Large intestine (tissue), 3 donors: ENCODE measurements at regions not wholly inside any gene's neighbourhood (a gene's known extent, or its start where the extent isn't known, plus 50 kb on each side); places are given as distances from the start of the nearest gene placed in this dataset.
A peak's percentile ranks its signal among the peaks of the same experiment; 100 is the strongest.
"Not testable (repeated sequence)": the region's sequence is repeated elsewhere in the genome, so short reads cannot be mapped to it uniquely, and the experiment has no call there.

Experiments
- DNase-seq, 2 donors: peaks; one replicate each; pipeline versions ENCODE4 v3.0.0 to v3.0.0-alpha.2; 2013
- H3K27ac ChIP-seq: one replicate; pipeline ENCODE4 v1.5.1; 2013; ENCODE audit warnings: low read length
- H3K27me3 ChIP-seq: 2 replicates; pipeline ENCODE4 v1.6.1; 2013; ENCODE audit warnings: low read length; ENCODE audit not compliant: control insufficient read depth, insufficient read depth
- H3K36me3 ChIP-seq: 2 replicates; pipeline ENCODE4 v1.6.1; 2013; ENCODE audit warnings: low read length; ENCODE audit not compliant: control insufficient read depth, insufficient read depth
- H3K4me1 ChIP-seq: one replicate; pipeline ENCODE4 v1.6.1; 2013; ENCODE audit warnings: low read length; ENCODE audit not compliant: control insufficient read depth, insufficient read depth
- H3K4me3 ChIP-seq: one replicate; pipeline ENCODE4 v1.5.1; 2013; ENCODE audit warnings: low read length
- H3K9me3 ChIP-seq: one replicate; pipeline ENCODE4 v1.6.1; 2013; ENCODE audit warnings: mild to moderate bottlenecking, low read depth, low read length, moderate library complexity; ENCODE audit not compliant: control insufficient read depth
- WGBS: methylation state at CpG from one replicate; pipeline ENCODE4 v1.1.5; 2013; ENCODE audit warnings: low lambda C conversion rate; ENCODE audit not compliant: insufficient coverage; 5-methylcytosine and 5-hydroxymethylcytosine counted together

DNA sequence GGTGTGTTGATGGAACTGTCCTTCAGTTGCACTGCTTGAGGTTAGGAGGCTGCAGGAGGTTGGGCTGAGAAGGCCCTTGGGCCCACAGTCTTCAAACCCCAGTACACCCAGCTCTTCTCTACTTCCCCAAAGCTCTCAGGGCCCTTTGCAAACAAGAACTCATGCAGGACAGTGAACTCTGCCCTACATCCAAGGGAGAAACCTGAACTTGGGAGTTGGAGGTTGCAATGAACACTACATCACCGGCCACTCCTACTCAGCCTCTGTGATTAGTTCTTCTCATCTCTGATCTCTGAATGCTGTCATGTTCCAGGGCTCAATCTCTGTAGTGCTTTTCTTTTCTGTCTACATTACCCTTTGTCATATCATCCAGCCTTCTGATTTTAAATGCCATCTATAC is 148.5 kb upstream of the PDE7B start:
- no peak for DNase-seq
- Histone ChIP-seq H3K9me3 (no peaks in the 10 kb centered on the region), H3K27me3 (peaks cover 4% of the 10 kb centered on the region), H3K4me1 (no peaks in the 10 kb centered on the region), H3K4me3 (no peak overlapping the region), H3K36me3 (no peaks in the 10 kb centered on the region), H3K27ac (no peak overlapping the region)
- whole genome bisulfite sequencing, result no CpG with 5 or more reads among the region's 1 CpG

- Histone ChIP-seq H3K9me3 (no peaks in the 10 kb centered on the region), H3K4me3 (no peak overlapping the region), H3K36me3 (no peaks in the 10 kb centered on the region), H3K4me1 (no peaks in the 10 kb centered on the region), H3K27me3 (peaks cover 4% of the 10 kb centered on the region), H3K27ac (no peak overlapping the region)
- 100% methylated on average over 2 of the region's 3 CpGs for WGBS
- no peak for DNase-seq
Measured at GRCh38 chr6:135703621-135704020, 147.9 kb upstream of the PDE7B start.

- DNase-seq, result no peak
- H3K27me3 ChIP-seq, result peaks cover 4% of the 10 kb centered on the region
- H3K36me3 ChIP-seq, result no peaks in the 10 kb centered on the region
- no CpG with 5 or more reads among the region's 1 CpG for WGBS
- H3K4me3 ChIP-seq, result no peak overlapping the region
- no peaks in the 10 kb centered on the region for H3K4me1 ChIP-seq
- H3K9me3 ChIP-seq, result no peaks in the 10 kb centered on the region
- no peak overlapping the region for H3K27ac ChIP-seq
Measured at GRCh38 chr6:135707426-135707825, 144.1 kb upstream of the PDE7B start.

- WGBS, result no CpG with 5 or more reads among the region's 5 CpGs
- Histone ChIP-seq H3K4me3 (no peak overlapping the region), H3K4me1 (no peaks in the 10 kb centered on the region), H3K27ac (no peak overlapping the region), H3K27me3 (peaks cover 2% of the 10 kb centered on the region), H3K9me3 (no peaks in the 10 kb centered on the region), H3K36me3 (no peaks in the 10 kb centered on the region)
- no peak for DNase-seq
Measured at GRCh38 chr6:135710042-135710441, 141.5 kb upstream of the PDE7B start.

GRCh38 chr6:135722190-135722589 is 129.3 kb upstream of the PDE7B start:
- H3K4me1 ChIP-seq, result peaks cover 5% of the 10 kb centered on the region
- H3K27me3 ChIP-seq, result no peaks in the 10 kb centered on the region
- no peak overlapping the region for H3K27ac ChIP-seq
- no peaks in the 10 kb centered on the region for H3K36me3 ChIP-seq
- H3K4me3 ChIP-seq, result no peak overlapping the region
- no peaks in the 10 kb centered on the region for H3K9me3 ChIP-seq
- DNase-seq, result no peak

- no peak overlapping the region for H3K27ac ChIP-seq
- no peaks in the 10 kb centered on the region for H3K9me3 ChIP-seq
- peaks cover 5% of the 10 kb centered on the region for H3K4me1 ChIP-seq
- H3K4me3 ChIP-seq, result no peak overlapping the region
- no CpG with 5 or more reads among the region's 5 CpGs for WGBS
- H3K36me3 ChIP-seq, result no peaks in the 10 kb centered on the region
- peak; percentile 31 to 74 for DNase-seq
- H3K27me3 ChIP-seq, result no peaks in the 10 kb centered on the region
Measured at GRCh38 chr6:135722679-135723078, 128.8 kb upstream of the PDE7B start.

DNA sequence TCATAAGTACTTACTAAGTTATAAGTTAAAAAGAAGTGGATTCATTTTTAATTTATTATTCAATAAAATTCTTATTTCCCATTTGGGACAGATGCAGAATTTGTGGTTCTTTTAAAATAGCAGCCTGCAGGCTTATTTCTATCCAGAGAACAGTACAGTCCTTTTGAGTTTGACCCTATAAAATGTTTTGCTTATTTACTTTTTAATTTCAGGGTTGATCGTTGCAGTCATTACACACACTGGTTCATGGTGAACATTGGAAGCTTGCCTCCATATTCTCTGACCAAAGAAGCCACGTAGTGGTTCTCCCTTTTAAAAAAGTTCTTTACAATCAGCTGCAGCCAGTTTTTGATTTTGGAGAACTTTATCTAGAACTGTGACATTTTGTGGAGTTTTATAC is 122.9 kb upstream of the PDE7B start:
- H3K4me1 ChIP-seq, result no peaks in the 10 kb centered on the region
- no peak for DNase-seq

DNA sequence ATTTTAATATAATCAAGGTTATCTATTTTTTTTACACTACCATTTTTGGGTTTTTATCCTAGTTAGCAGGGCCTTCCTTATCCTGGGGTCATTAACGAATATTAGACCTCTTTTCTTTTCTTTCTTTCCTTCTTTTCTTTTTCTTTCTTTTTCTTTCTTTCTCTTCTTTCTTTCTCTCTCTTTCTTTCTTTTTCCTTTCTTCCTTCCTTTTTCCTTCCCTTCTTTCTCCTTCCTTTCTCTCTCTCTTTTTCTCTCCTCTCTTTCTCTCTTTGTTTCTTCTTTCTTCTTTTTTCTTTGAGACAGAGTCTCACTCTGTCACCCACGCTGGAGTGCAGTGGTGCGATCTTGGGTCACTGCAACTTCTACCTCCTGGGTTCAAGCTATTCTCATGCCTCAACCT is 120.4 kb upstream of the PDE7B start:
- Histone ChIP-seq H3K27me3 (peaks cover 4% of the 10 kb centered on the region), H3K4me3 (no peak overlapping the region), H3K36me3 (no peaks in the 10 kb centered on the region), H3K27ac (no peak overlapping the region), H3K4me1 (no peaks in the 10 kb centered on the region), H3K9me3 (no peaks in the 10 kb centered on the region)
- no peak for DNase-seq
- 88% methylated on average over 3 of the region's 3 CpGs for WGBS

More for the DNA sequence above, 122.9 kb upstream of the PDE7B start:
- Histone ChIP-seq H3K4me3 (no peak overlapping the region), H3K27me3 (no peaks in the 10 kb centered on the region), H3K27ac (no peak overlapping the region), H3K36me3 (no peaks in the 10 kb centered on the region), H3K9me3 (no peaks in the 10 kb centered on the region)
- no CpG with 5 or more reads among the region's 2 CpGs for WGBS

- not testable (repeated sequence) for H3K4me1 ChIP-seq, H3K27ac ChIP-seq
Measured at GRCh38 chr6:135736351-135736750, 115.2 kb upstream of the PDE7B start.

DNA sequence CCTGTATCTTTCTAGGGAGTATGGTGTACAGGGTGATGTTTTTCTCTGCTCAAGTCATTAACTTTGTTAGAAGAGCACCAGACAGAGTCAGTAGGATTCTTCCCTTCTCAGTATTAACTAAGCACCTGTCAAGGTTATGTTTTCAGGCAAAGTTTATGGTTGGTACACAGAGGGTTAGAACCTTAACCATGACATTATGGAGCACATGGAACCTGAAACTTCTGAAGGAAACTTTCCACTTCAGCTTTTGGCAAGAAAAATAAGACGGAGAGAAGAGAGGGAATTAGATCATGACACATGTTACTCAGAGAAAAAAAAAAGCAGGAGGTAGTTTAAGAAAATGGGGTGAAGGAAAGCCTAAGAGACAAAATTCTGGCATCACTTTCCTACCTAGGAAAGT is 112.9 kb upstream of the PDE7B start:
- no peaks in the 10 kb centered on the region for H3K4me1 ChIP-seq
- 88% methylated on average over 1 of the region's 1 CpG for WGBS
- no peak overlapping the region for H3K27ac ChIP-seq

More at GRCh38 chr6:135736351-135736750, 115.2 kb upstream of the PDE7B start:
- WGBS, result no CpG with 5 or more reads among the region's 6 CpGs
- not testable (repeated sequence) for DNase-seq, H3K27me3 ChIP-seq, H3K9me3 ChIP-seq, H3K4me3 ChIP-seq, H3K36me3 ChIP-seq

DNA sequence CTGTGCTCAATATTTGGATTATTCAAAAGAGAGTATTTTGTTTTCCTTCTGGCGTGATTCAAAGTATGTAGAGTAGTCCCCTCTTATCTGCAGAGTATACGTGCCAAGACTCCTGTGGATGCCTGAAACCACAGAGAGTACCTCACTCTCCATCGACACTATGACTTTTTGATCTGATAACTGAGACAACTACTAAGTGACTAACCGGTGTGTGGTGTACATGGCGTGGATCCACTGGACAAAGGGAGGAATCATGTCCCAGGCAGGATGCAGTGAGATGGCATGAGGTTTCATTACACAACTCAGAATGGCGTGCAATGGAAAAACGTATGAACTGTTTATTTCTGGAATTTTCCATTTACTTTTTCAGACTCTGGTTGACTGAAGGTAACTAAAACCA is 112.2 kb upstream of the PDE7B start:
- no peak for DNase-seq
- H3K27ac ChIP-seq, result no peak overlapping the region
- no peaks in the 10 kb centered on the region for H3K4me1 ChIP-seq
- WGBS, result 88% methylated on average over 2 of the region's 7 CpGs
- H3K36me3 ChIP-seq, result no peaks in the 10 kb centered on the region
- no peaks in the 10 kb centered on the region for H3K27me3 ChIP-seq
- no peaks in the 10 kb centered on the region for H3K9me3 ChIP-seq
- H3K4me3 ChIP-seq, result no peak overlapping the region

More for the DNA sequence above, 112.9 kb upstream of the PDE7B start:
- Histone ChIP-seq H3K9me3 (no peaks in the 10 kb centered on the region), H3K4me3 (no peak overlapping the region), H3K36me3 (no peaks in the 10 kb centered on the region), H3K27me3 (peaks cover 4% of the 10 kb centered on the region)
- DNase-seq, result no peak
